ENCODE measurements at regions not wholly inside any gene's neighbourhood (a gene's known extent, or its start where the extent isn't known, plus 50 kb on each side); places are given as distances from the start of the nearest gene placed in this dataset.

DNA sequence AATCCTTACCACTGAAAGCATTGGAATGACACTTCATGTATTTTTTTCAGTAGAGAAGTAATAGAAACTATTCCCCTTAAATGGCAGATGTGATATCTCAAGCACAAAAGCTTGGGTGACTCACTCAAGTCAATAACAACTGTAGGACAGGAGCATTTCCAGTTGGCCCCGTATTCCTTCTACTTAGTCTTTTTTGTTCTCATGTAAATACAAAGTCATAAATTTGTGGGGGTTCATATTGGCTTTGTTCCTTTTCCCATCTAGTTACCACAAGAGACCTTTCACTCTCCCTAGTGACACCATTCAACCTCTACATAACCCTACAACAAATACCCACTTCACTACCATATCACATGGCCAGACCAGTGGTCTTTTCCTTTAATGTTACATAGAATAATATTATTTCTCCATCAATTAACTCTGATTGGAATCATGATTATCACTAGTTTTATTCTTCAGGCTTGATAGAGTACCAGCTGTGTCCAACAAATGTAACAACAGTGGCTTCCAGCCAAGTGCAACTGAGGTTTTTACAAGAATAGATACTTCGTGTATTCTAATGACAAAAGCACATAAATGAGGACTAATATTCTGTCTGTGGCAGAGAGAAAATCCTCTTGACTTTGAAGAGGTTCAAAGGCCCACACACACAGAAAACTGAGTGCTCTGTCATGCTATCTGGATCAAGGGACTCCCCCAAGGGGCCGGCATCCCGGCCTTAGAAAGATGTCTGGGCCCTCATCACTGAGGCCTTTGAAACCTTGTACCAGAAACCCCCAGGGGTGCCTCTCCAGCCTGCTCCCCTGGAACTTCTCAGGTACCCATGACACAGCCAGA is 94.0 kb upstream of the THBS1 start:
- TF ChIP-seq, protein P1, sequence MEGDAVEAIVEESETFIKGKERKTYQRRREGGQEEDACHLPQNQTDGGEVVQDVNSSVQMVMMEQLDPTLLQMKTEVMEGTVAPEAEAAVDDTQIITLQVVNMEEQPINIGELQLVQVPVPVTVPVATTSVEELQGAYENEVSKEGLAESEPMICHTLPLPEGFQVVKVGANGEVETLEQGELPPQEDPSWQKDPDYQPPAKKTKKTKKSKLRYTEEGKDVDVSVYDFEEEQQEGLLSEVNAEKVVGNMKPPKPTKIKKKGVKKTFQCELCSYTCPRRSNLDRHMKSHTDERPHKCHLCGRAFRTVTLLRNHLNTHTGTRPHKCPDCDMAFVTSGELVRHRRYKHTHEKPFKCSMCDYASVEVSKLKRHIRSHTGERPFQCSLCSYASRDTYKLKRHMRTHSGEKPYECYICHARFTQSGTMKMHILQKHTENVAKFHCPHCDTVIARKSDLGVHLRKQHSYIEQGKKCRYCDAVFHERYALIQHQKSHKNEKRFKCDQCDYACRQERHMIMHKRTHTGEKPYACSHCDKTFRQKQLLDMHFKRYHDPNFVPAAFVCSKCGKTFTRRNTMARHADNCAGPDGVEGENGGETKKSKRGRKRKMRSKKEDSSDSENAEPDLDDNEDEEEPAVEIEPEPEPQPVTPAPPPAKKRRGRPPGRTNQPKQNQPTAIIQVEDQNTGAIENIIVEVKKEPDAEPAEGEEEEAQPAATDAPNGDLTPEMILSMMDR (IDR thresholded peaks at IDR 0.05 in 4 of 5, conservative IDR thresholded peaks at IDR 0.05 in 1 of 5), result no peak
- TF ChIP-seq POLR2A (IDR thresholded peaks at IDR 0.05), result no peak
